H9 (cell line): ENCODE measurements at regions not wholly inside any gene's neighbourhood (a gene's known extent, or its start where the extent isn't known, plus 50 kb on each side); places are given as distances from the start of the nearest gene placed in this dataset.

Experiments used
- DNase-seq: peaks from one replicate; pipeline ENCODE4 v3.0.0-alpha.2; 2017
- H2AFZ ChIP-seq: one replicate; pipeline ENCODE4 v1.6.1; 2013; ENCODE audit warnings: mild to moderate bottlenecking, low read length, control low read depth, moderate library complexity
- H2AK5ac ChIP-seq: 2 replicates; pipeline ENCODE4 v1.6.1; 2013; ENCODE audit warnings: low read length, control low read depth, mixed read lengths; ENCODE audit not compliant: insufficient read length
- H2BK120ac ChIP-seq: one replicate; pipeline ENCODE4 v1.6.1; 2013; ENCODE audit warnings: low read depth, mild to moderate bottlenecking, low read length, control low read depth, inconsistent platforms; ENCODE audit not compliant: poor library complexity, severe bottlenecking
- H2BK12ac ChIP-seq: 2 replicates; pipeline ENCODE4 v1.6.1; 2013; ENCODE audit warnings: low read length, control low read depth, mixed read lengths, low read depth; ENCODE audit not compliant: insufficient read length
- H2BK15ac ChIP-seq: 2 replicates; pipeline ENCODE4 v1.6.1; 2013; ENCODE audit warnings: low read depth, low read length, control low read depth
- H2BK20ac ChIP-seq: one replicate; pipeline ENCODE4 v1.6.1; 2013; ENCODE audit warnings: low read depth, mild to moderate bottlenecking, low read length, control low read depth, inconsistent platforms; ENCODE audit not compliant: poor library complexity, severe bottlenecking
- H2BK5ac ChIP-seq: 2 replicates; pipeline ENCODE4 v1.6.1; 2013; ENCODE audit warnings: low read length, control low read depth, mixed read lengths; ENCODE audit not compliant: insufficient read length
- H3K14ac ChIP-seq: 2 replicates; pipeline ENCODE4 v1.6.1; 2013; ENCODE audit warnings: low read length, control low read depth; ENCODE audit not compliant: insufficient read depth
- H3K18ac ChIP-seq: 2 replicates; pipeline ENCODE4 v1.6.1; 2013; ENCODE audit warnings: low read depth, mild to moderate bottlenecking, mixed read lengths, low read length, control low read depth; ENCODE audit not compliant: insufficient read length
- H3K23ac ChIP-seq: 2 replicates; pipeline ENCODE4 v1.6.1; 2013; ENCODE audit warnings: low read length, control low read depth, mixed read lengths, low read depth; ENCODE audit not compliant: insufficient read length
- H3K23me2 ChIP-seq: 2 replicates; pipeline ENCODE4 v1.6.1; 2013; ENCODE audit warnings: low read depth, mild to moderate bottlenecking, mixed read lengths, low read length, control low read depth; ENCODE audit not compliant: insufficient read length, poor library complexity, severe bottlenecking
- H3K27ac ChIP-seq: 2 replicates; pipeline ENCODE4 v1.5.1; 2013; ENCODE audit warnings: low read length, control low read depth, mixed read lengths, low read depth; ENCODE audit not compliant: insufficient read length
- H3K27me3 ChIP-seq: 2 replicates; pipeline ENCODE4 v1.6.1; 2013; ENCODE audit warnings: low read length, control low read depth, inconsistent platforms; ENCODE audit not compliant: insufficient read depth
- H3K4ac ChIP-seq: 2 replicates; pipeline ENCODE4 v1.6.1; 2013; ENCODE audit warnings: low read depth, mild to moderate bottlenecking, control low read depth, inconsistent platforms, low read length, moderate library complexity
- H3K4me1 ChIP-seq: 2 replicates; pipeline ENCODE4 v1.6.1; 2013; ENCODE audit warnings: low read length, control low read depth, inconsistent platforms; ENCODE audit not compliant: insufficient read depth
- H3K4me2 ChIP-seq: 2 replicates; pipeline ENCODE4 v1.6.1; 2013; ENCODE audit warnings: low read length, control low read depth, mixed read lengths; ENCODE audit not compliant: insufficient read length, insufficient read depth
- H3K56ac ChIP-seq: 2 replicates; pipeline ENCODE4 v1.6.1; 2013; ENCODE audit warnings: low read depth, mild to moderate bottlenecking, mixed read lengths, low read length, control low read depth; ENCODE audit not compliant: insufficient read length
- H3K79me1 ChIP-seq: 2 replicates; pipeline ENCODE4 v1.6.1; 2013; ENCODE audit warnings: low read depth, mild to moderate bottlenecking, moderate library complexity, low read length, control low read depth, inconsistent platforms; ENCODE audit not compliant: insufficient read depth, poor library complexity, severe bottlenecking
- H3K79me2 ChIP-seq: 2 replicates; pipeline ENCODE4 v1.6.1; 2013; ENCODE audit warnings: low read length, control low read depth, inconsistent platforms; ENCODE audit not compliant: insufficient read depth
- H3K9ac ChIP-seq: 2 replicates; pipeline ENCODE4 v1.6.1; 2013; ENCODE audit warnings: low read length, control low read depth, mixed read lengths; ENCODE audit not compliant: insufficient read length; ENCODE audit errors: extremely low read depth
- H3K9me3 ChIP-seq: one replicate; pipeline ENCODE4 v1.6.1; 2013; ENCODE audit warnings: low read depth, low read length, inconsistent platforms; ENCODE audit not compliant: control insufficient read depth
- H3T11ph ChIP-seq: one replicate; pipeline ENCODE4 v1.6.1; 2013; ENCODE audit warnings: mild to moderate bottlenecking, low read length, control low read depth, inconsistent platforms
- H4K20me1 ChIP-seq: one replicate; pipeline ENCODE4 v1.6.1; 2013; ENCODE audit not compliant: control insufficient read depth, insufficient read length, insufficient read depth
- H4K5ac ChIP-seq: 2 replicates; pipeline ENCODE4 v1.6.1; 2013; ENCODE audit warnings: low read depth, mild to moderate bottlenecking, mixed read lengths, low read length, control low read depth; ENCODE audit not compliant: insufficient read length
- H4K8ac ChIP-seq: replicated peaks from 2 replicates; pipeline ENCODE4 v1.6.1; 2013; ENCODE audit warnings: low read length, control low read depth, mixed read lengths, low read depth; ENCODE audit not compliant: insufficient read length
- H4K91ac ChIP-seq: 2 replicates; pipeline ENCODE4 v1.6.1; 2013; ENCODE audit warnings: low read depth, mild to moderate bottlenecking, moderate library complexity, mixed read lengths, low read length, control low read depth; ENCODE audit not compliant: insufficient read length
- H3K27ac Mint-ChIP-seq, 3 experiments: 2 replicates in 2 of 3; 3 replicates in 1 of 3; pipeline ENCODE4 v1.8.0; 2020 to 2021; ENCODE audit warnings: mixed read lengths in 3 of 3, mild to moderate bottlenecking in 1 of 3, moderate library complexity in 1 of 3
- H3K27me3 Mint-ChIP-seq: 2 replicates; pipeline ENCODE4 v1.8.0; 2021; ENCODE audit warnings: low read depth, mild to moderate bottlenecking, moderate library complexity, mixed read lengths
- H3K36me3 Mint-ChIP-seq, 3 experiments: 2 replicates in 2 of 3; 3 replicates in 1 of 3; pipeline ENCODE4 v1.8.0; 2020 to 2021; ENCODE audit warnings: low read depth in 3 of 3, mixed read lengths in 3 of 3; ENCODE audit not compliant: insufficient read depth in 1 of 3
- H3K4me1 Mint-ChIP-seq, 2 experiments: 2 replicates each; pipeline ENCODE4 v1.8.0; 2020; ENCODE audit warnings: mixed read lengths in 2 of 2
- H3K4me3 Mint-ChIP-seq, 2 experiments: 2 replicates in 1 of 2; 3 replicates in 1 of 2; pipeline ENCODE4 v1.8.0; 2020 to 2021; ENCODE audit warnings: mild to moderate bottlenecking in 2 of 2, mixed read lengths in 2 of 2, moderate library complexity in 1 of 2
- H3K9me3 Mint-ChIP-seq, 2 experiments: 2 replicates in 1 of 2; 3 replicates in 1 of 2; pipeline ENCODE4 v1.8.0; 2020; ENCODE audit warnings: mild to moderate bottlenecking in 2 of 2, mixed read lengths in 2 of 2, moderate library complexity in 1 of 2
- WGBS: extraction: QIAGEN DNeasy Blood & Tissue Kit; methylation state at CpG from one replicate; pipeline ENCODE4 v1.1.7; 2013; ENCODE audit warnings: missing lambda C conversion rate, low lambda C conversion rate, mixed read lengths; ENCODE audit not compliant: insufficient read length; ENCODE audit errors: extremely low coverage; 5-methylcytosine and 5-hydroxymethylcytosine counted together
- TF ChIP-seq, protein P1 (sequence below): fragments of 200-600 bp; sonication (generic); conservative IDR thresholded peaks from 3 replicates; pipeline ENCODE4 v1.8.0; 2021; ENCODE audit warnings: antibody characterized with exemption, mild to moderate bottlenecking

GRCh38 chr5:2335125-2335732, 416.2 kb downstream of the IRX2 start:
- Histone ChIP-seq H3K23me2 (peaks cover 4% of the 10 kb centered on the region), H3K4ac (no peak overlapping the region), H4K8ac (no peak overlapping the region), H3K27me3 (no peaks in the 10 kb centered on the region), H2BK15ac (no peak overlapping the region), H4K20me1 (peaks cover 2% of the 10 kb centered on the region), H3K9me3 (peaks cover 4% of the 10 kb centered on the region), H4K5ac (no peak overlapping the region), H2BK120ac (no peak overlapping the region), H2AFZ (no peak overlapping the region), H3K27ac (no peak overlapping the region), H3K14ac (no peak overlapping the region), H3K23ac (no peak overlapping the region), H2BK20ac (no peak overlapping the region), H3K4me1 (no peaks in the 10 kb centered on the region; the same call in 1 of the 2 replicates), H2AK5ac (no peak overlapping the region), H3K9ac (no peak overlapping the region), H3T11ph (no peak overlapping the region), H3K56ac (no peak overlapping the region), H2BK5ac (no peak overlapping the region), H3K79me2 (no peaks in the 10 kb centered on the region), H3K79me1 (no peaks in the 10 kb centered on the region), H3K4me2 (no peak overlapping the region), H4K91ac (no peak overlapping the region), H2BK12ac (no peak overlapping the region), H3K18ac (no peak overlapping the region)
- no peak for DNase-seq
- TF ChIP-seq, protein P1, sequence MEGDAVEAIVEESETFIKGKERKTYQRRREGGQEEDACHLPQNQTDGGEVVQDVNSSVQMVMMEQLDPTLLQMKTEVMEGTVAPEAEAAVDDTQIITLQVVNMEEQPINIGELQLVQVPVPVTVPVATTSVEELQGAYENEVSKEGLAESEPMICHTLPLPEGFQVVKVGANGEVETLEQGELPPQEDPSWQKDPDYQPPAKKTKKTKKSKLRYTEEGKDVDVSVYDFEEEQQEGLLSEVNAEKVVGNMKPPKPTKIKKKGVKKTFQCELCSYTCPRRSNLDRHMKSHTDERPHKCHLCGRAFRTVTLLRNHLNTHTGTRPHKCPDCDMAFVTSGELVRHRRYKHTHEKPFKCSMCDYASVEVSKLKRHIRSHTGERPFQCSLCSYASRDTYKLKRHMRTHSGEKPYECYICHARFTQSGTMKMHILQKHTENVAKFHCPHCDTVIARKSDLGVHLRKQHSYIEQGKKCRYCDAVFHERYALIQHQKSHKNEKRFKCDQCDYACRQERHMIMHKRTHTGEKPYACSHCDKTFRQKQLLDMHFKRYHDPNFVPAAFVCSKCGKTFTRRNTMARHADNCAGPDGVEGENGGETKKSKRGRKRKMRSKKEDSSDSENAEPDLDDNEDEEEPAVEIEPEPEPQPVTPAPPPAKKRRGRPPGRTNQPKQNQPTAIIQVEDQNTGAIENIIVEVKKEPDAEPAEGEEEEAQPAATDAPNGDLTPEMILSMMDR: no peak
- no peaks in the 10 kb centered on the region; a peak in 2 of 5 replicates for H3K9me3 Mint-ChIP-seq
- WGBS: no CpG with 5 or more reads among the region's 21 CpGs
- no peaks in the 10 kb centered on the region; the same call in 1 of the 2 replicates for H3K27me3 Mint-ChIP-seq
- H3K4me1 Mint-ChIP-seq: peaks cover 11 to 15% of the 10 kb centered on the region in 2 experiments
- no peaks in the 10 kb centered on the region for H3K36me3 Mint-ChIP-seq
- no peak overlapping the region for H3K27ac Mint-ChIP-seq
- no peak overlapping the region for H3K4me3 Mint-ChIP-seq
